Esophagus muscularis mucosa (tissue), 4 donors: ENCODE measurements at regions not wholly inside any gene's neighbourhood (a gene's known extent, or its start where the extent isn't known, plus 50 kb on each side); places are given as distances from the start of the nearest gene placed in this dataset.

Source experiments
- CTCF ChIP-seq, 3 experiments: fragments of 200-600 bp in 2 of 3; fragments of 450-650 bp in 1 of 3; sonication (generic) in 2 of 3; IDR thresholded peaks; one replicate each; pipeline ENCODE4 v1.5.1; 2017 to 2019; ENCODE audit warnings: antibody characterized with exemption in 3 of 3, mild to moderate bottlenecking in 2 of 3, moderate library complexity in 1 of 3
- EP300 ChIP-seq: sonication (generic); formaldehyde crosslinking; IDR thresholded peaks from one replicate; pipeline ENCODE4 v1.6.1; 2017; ENCODE audit warnings: antibody characterized with exemption
- POLR2A ChIP-seq: fragments of 450-650 bp; IDR thresholded peaks from one replicate; pipeline ENCODE4 v1.6.1; 2017; ENCODE audit warnings: antibody characterized with exemption, moderate library complexity, mild to moderate bottlenecking, low read depth
- POLR2AphosphoS5 ChIP-seq, 2 donors: sonication (generic); formaldehyde crosslinking; IDR thresholded peaks; one replicate each; pipeline ENCODE4 v1.6.1; 2017; ENCODE audit warnings: antibody characterized with exemption in 2 of 2

GRCh38 chr3:152714507-152714906, 120.4 kb upstream of the P2RY1 start:
- TF ChIP-seq CTCF (IDR thresholded peaks at IDR 0.05) = no peak
- TF ChIP-seq POLR2AphosphoS5 (IDR thresholded peaks at IDR 0.05) = no peak
- TF ChIP-seq POLR2A = no peak
- no peak for TF ChIP-seq EP300
